C4-2B (cell line): ENCODE measurements at regions not wholly inside any gene's neighbourhood (a gene's known extent, or its start where the extent isn't known, plus 50 kb on each side); places are given as distances from the start of the nearest gene placed in this dataset.

ENCODE experiments used
- CTCF ChIP-seq: fragments of 450-650 bp; conservative IDR thresholded peaks from 2 replicates; pipeline ENCODE4 v1.5.1; 2017; ENCODE audit warnings: mild to moderate bottlenecking
- ZFX ChIP-seq: fragments of 450-650 bp; IDR thresholded peaks from 2 replicates; pipeline ENCODE4 v1.6.1; 2017

- TF ChIP-seq CTCF (no peak), ZFX (no peak)
Measured at GRCh38 chr4:111492496-111492895, 652.8 kb upstream of the FAM241A start.
